ENCODE measurements at regions not wholly inside any gene's neighbourhood (a gene's known extent, or its start where the extent isn't known, plus 50 kb on each side); places are given as distances from the start of the nearest gene placed in this dataset.

GRCh38 chr5:77146896-77147295 lies 59.8 kb upstream of the ZBED3 start:
- no peaks in the 10 kb centered on the region for H3K27me3 ChIP-seq

GRCh38 chr5:77145666-77146065 lies 58.6 kb upstream of the ZBED3 start:
- no peaks in the 10 kb centered on the region for H3K36me3 ChIP-seq
- TF ChIP-seq POLR2A (IDR thresholded peaks at IDR 0.05) (no peak), POLR2AphosphoS5 (IDR thresholded peaks at IDR 0.05) (no peak), CTCF (IDR thresholded peaks at IDR 0.05) (no peak), EP300 (IDR thresholded peaks at IDR 0.05) (no peak)
- H3K27ac ChIP-seq = peak overlapping the region; percentile 32
- no peak overlapping the region for H3K4me3 ChIP-seq
- H3K4me1 ChIP-seq = peaks cover 5% of the 10 kb centered on the region
- DNase-seq (ENCODE audit: low spot score in 2 of 2) = no peak
- H3K9me3 ChIP-seq = no peaks in the 10 kb centered on the region
- WGBS = 25% methylated on average over 1 of the region's 1 CpG
- H3K27me3 ChIP-seq = no peaks in the 10 kb centered on the region

More at GRCh38 chr5:77146896-77147295, 59.8 kb upstream of the ZBED3 start:
- Histone ChIP-seq H3K27ac (no peak overlapping the region), H3K4me3 (no peak overlapping the region), H3K36me3 (no peaks in the 10 kb centered on the region), H3K4me1 (peaks cover 5% of the 10 kb centered on the region), H3K9me3 (no peaks in the 10 kb centered on the region)
- 75% methylated on average over 2 of the region's 2 CpGs for WGBS
- TF ChIP-seq POLR2A (IDR thresholded peaks at IDR 0.05) = no peak
- TF ChIP-seq POLR2AphosphoS5 (IDR thresholded peaks at IDR 0.05) = no peak
- TF ChIP-seq EP300 (IDR thresholded peaks at IDR 0.05) = no peak
- no peak for DNase-seq (ENCODE audit: low spot score in 2 of 2)

- H3K36me3 ChIP-seq = no peaks in the 10 kb centered on the region
- H3K4me1 ChIP-seq = peaks cover 5% of the 10 kb centered on the region
- H3K27ac ChIP-seq = peak overlapping the region; percentile 32
- H3K4me3 ChIP-seq = no peak overlapping the region
- no peaks in the 10 kb centered on the region for H3K27me3 ChIP-seq
- no peak for DNase-seq (ENCODE audit: low spot score in 2 of 2)
- H3K9me3 ChIP-seq = no peaks in the 10 kb centered on the region
- TF ChIP-seq EP300 (IDR thresholded peaks at IDR 0.05) = no peak
- no peak for TF ChIP-seq POLR2A (IDR thresholded peaks at IDR 0.05)
- no peak for TF ChIP-seq POLR2AphosphoS5 (IDR thresholded peaks at IDR 0.05)
- TF ChIP-seq CTCF (IDR thresholded peaks at IDR 0.05) = no peak
- WGBS = 65% methylated on average over 1 of the region's 1 CpG
These were observed 57.7 kb upstream of the ZBED3 start for GRCh38 chr5:77144837-77145139.

GRCh38 chr5:77143998-77144836 lies 57.1 kb upstream of the ZBED3 start:
- peak; percentile 80 to 85 for DNase-seq (ENCODE audit: low spot score in 2 of 2)
- 50% methylated on average over 14 of the region's 14 CpGs for WGBS
- peak overlapping the region; percentile 32 for H3K27ac ChIP-seq

GRCh38 chr5:77140350-77140749 lies 53.3 kb upstream of the ZBED3 start:
- peak overlapping the region; percentile 59 for H3K27ac ChIP-seq
- H3K27me3 ChIP-seq = no peaks in the 10 kb centered on the region
- H3K4me1 ChIP-seq = peaks cover 11% of the 10 kb centered on the region
- no peaks in the 10 kb centered on the region for H3K9me3 ChIP-seq
- H3K36me3 ChIP-seq = no peaks in the 10 kb centered on the region
- TF ChIP-seq POLR2A (IDR thresholded peaks at IDR 0.05) (no peak), POLR2AphosphoS5 (IDR thresholded peaks at IDR 0.05) (no peak), CTCF (IDR thresholded peaks at IDR 0.05) (no peak)
- DNase-seq (ENCODE audit: low spot score in 2 of 2) = no peak
- H3K4me3 ChIP-seq = no peak overlapping the region

More at GRCh38 chr5:77143998-77144836, 57.1 kb upstream of the ZBED3 start:
- H3K4me3 ChIP-seq = no peak overlapping the region
- no peak for TF ChIP-seq POLR2AphosphoS5 (IDR thresholded peaks at IDR 0.05)
- TF ChIP-seq CTCF (IDR thresholded peaks at IDR 0.05) = peak; percentile 60 to 75
- no peaks in the 10 kb centered on the region for H3K36me3 ChIP-seq
- no peaks in the 10 kb centered on the region for H3K27me3 ChIP-seq
- H3K9me3 ChIP-seq = no peaks in the 10 kb centered on the region
- H3K4me1 ChIP-seq = peaks cover 6% of the 10 kb centered on the region
